NOMO-1 treated with dmso at 0.1 percent for 144 hours (cell line): ENCODE measurements at regions not wholly inside any gene's neighbourhood (a gene's known extent, or its start where the extent isn't known, plus 50 kb on each side); places are given as distances from the start of the nearest gene placed in this dataset.

Source experiments
- DNase-seq: peaks from one replicate; lab custom pipeline; 2025; ENCODE audit not compliant: unreplicated experiment; lab: John Stamatoyannopoulos, UW

DNA sequence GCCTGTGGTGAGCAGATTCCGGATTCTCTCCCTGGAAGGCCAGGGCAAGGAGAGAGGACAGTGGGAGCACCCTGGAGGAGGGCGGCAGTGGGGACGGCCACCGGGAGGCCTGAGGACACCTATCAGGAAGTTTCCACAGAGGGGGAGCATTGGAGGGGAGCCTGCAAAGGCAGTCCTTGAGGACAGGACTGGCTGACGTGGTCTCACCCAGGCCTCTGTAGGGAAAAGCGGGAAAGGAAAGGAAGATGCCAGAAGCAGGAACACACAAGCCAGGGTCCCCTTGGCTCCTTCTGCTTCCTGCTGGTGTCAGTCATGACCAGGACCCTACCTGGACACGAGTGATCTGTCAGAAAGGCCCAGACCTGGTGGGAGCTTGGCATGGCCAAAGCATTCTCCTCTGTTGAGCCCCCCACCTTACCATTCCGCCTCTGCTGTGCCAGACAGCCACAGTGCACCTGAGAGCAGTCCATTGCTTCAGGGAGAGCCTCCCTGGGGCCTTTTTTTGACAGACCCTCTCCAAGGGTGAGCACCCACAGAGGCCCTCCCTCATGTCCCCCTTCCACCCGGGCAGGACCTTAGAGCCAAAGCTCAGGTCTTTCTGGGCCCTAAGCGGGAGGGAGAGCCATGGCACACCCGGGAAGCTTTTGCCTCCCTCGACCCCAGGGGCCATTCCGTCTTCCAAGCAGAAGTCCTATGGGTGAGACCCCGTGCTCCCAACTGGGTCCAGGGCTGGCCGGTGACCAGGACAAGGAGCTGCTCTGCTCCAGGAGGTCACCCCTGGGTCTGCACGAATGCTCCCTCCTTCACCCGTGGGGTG is 333.1 kb downstream of the DYSF start:
- DNase-seq: no peak

DNA sequence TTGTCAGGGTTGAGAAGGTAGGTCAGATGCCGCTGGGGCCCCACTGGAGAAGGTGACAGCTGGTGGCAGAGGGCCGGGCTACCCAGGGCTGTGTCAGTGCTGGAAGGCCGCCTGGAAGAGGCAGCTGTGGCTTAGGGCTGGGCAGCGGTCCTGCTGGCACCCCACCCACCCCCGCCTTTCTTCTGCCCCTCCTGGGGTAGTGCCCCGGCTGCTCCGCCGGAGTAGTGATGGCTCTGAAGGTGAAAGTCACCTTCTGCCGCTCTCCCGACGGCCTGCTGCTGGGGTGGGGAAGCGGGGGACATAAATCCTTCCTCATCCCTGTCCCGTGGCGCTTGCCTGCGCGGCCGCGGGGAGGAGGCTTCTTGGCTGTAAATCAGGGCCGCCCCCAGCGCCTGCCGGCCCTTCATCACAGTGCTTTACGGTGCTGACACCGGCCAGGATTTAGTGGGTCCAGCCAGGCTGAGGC is 332.2 kb downstream of the DYSF start:
- DNase-seq: no peak

DNA sequence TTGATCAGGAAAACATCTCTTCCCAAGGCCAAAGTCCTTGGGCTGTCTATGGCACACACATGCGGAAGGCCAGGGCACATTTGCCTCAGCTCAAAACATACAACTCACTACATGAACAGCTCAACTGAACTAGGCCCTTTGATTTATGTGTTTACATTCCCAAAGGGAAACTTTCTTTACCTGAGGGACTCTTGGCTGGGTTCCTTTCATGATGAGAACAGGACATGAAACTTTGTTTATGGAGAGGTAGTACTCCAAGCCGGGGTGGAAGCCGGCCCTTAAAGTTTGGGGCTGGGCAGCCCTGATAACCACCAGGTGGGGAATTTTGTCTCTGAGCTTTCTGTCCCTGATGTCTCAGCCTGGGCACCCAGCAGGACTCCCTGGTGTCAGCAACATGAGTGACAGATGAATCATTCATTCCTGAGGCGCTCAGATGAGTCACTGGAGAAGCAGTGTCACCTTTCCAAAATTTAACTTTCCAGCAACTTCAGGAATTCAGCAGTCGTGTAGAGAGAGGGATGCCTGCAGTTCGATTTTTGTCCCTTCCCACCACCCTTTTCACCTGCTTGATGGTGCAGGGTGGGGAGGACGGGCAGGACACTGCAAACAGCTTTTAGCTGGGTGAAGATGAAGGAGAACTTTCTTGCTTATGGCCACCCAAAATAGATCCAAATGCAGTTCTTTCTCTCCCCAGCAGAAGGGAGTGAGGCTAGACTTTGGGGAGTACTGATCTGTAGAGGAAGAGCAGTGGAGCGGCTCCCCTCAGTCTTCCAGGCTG is 331.6 kb downstream of the DYSF start:
- DNase-seq: no peak

DNA sequence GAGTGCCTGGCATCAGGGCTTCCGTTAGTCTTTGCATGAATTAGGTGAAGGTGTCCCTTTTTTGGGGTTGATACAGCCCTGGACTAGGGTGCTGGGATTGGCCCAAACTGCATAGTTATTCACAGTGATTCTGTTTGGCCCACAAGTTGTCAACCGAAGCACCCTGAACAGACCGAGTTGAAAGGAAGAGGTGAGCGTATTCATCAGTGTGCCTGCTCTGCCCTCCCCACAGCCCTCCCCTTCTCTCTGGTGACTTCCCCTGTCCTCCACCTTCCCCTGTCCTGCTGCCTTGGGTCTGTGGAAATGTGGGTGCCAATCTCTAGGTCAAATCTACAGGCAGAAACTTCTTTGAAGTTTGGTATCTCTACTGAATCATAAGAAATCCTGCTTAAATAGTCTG is 330.5 kb downstream of the DYSF start:
- DNase-seq: no peak

DNA sequence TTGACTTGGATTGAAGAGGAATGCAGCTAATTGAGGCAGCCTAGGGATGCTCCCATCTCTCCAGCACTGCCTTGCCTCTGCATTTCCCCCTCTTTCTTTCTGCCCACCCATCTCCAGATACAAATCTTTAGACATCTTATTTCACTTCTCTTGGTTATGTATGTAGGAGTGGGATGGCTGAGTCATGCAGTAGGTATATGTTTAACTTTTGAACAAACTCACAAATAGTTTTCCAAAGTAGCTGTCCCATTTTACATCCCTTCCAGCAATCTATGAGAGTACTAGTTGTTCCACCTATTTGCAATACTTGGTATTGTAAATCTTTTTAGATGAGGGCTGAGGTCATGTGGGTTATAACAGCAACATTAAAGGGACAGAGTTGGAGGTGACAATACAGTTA is 329.9 kb downstream of the DYSF start:
- DNase-seq: no peak

DNA sequence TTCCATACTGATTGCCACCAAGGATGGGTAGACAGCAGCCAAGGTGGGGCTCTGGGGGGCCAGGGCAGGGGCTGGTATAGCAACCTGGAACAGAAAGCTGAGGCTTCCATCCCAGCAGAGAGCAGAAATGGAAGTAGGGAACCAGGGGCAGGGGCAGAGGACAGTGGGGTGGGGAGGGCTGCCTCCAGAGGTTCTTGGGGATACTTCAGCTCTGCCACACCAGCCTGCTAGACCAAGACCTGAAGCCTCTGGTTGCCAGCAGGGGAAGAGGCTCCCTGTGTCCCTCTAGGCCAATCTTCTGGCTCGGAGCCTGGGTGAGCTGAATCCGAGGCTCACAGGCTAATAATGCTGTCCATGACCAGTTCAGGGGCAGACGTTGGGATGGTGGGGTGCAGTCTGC is 329.0 kb downstream of the DYSF start:
- no peak for DNase-seq

DNA sequence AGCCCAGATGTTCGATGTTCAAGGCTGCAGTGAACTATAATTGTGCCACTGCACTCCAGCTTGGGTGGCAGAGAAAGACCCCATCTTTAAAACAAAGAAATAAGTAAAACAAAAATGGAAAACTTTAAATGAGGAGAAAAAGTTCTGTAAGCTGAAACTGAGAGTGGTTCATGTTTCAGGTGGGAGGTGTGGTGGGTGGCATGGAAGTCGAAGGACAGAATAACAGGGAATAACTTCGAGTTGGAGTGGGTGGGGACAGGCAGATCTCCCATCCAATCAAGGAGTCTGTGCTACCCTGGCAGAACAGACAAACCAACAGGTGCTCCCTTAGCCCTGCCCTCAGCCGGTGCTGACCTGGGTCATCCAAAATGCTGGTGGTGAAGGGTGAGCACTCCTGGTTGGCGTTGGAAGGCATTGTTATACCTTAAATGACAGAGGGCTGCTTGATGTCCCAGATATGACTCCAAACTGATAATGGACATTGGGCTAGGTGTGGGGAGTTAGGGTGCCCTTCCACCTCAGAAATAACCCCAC is 328.4 kb downstream of the DYSF start:
- DNase-seq: no peak

DNA sequence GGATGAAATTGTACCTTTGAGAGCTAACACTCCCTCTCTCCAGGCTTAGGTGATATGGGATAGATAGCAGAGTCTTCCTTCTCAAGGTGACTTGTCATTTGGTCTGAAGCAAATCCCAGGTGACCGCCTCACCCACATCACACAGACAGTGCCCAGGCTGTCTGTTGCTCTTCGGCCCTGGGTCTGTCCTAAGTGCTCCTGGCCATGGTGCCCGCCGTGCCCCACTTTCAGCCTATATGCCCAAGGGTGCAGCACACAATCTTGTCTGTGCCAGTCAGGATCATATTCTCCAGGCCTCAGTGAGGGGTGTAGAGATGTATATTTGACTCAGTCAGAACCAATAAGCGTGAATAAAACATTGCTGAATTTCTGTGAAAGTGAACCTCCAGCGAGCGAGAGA is 326.8 kb downstream of the DYSF start:
- no peak for DNase-seq

DNA sequence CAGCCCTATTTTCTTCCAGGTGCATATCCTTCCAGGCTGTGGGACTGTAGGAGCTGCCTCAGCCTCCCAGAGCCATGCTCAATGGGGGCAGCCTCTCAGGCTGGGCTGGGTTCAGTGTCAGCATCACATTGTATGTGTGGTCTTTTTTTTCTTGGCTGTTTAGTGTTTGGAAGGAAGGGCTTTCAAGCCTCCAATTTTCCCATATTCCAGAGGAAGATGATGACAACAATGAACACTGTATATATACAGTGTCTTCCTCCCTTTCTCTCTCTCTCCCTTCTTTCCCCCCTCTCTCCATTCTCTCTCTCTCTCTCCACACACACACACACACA is 326.4 kb downstream of the DYSF start:
- no peak for DNase-seq

DNA sequence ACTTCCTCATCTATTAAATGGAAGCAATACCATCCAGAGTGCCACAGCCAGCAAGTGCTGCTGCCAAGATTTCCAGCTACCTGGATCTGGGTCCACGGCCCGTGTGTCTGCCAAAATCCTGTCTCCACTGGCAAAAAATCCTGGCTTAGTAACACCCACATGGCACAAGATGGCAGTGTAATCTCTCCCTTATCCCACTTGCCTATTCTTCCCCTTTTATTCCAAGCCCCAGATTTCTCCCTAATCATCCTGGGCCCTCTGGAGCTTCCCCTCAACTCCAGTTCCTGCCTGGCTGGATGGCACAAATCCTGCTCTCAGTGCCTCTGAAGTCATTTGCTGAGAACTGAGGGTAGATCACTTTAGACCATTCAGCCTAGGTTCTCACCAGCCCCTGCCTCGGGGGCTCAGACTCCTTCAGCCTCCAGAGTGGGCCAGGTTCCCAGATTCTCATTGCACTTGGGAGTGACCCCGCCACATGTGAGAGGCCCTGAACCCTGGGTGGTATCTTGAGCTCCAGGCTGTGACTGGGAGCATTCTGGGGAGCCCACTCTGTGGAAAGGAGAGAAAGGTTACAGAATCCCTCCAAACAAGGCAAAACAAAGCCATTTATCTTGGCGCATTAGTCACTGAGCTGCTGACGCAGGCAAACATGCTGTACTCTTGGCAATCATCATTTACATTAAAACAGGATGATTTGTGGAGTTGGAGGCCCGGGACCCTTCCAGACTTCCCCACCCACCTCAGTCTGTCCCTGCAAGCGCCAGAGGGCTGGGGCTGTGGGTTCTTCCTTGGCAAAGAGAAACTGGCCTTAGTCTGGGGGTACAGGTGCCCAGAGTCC is 325.8 kb downstream of the DYSF start:
- no peak for DNase-seq

DNA sequence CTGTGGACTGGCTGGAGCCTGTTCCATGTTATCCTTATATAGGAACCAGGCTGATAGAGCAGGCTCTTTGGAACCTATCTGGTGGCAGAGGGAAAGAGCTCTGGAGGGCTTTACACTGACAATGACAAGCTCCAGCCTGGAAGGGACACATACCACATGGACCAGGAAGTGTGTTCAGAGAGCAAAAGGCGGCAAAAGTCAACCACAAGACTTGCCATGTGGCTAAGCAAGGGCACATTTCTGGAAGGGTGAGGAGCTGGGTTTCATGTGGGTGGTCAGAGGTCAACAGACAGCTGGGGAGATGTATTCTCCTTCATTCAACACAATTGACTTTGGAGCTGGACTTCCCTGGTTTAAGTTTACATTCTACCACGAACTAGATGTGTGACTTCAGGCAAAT is 325.2 kb downstream of the DYSF start:
- no peak for DNase-seq

DNA sequence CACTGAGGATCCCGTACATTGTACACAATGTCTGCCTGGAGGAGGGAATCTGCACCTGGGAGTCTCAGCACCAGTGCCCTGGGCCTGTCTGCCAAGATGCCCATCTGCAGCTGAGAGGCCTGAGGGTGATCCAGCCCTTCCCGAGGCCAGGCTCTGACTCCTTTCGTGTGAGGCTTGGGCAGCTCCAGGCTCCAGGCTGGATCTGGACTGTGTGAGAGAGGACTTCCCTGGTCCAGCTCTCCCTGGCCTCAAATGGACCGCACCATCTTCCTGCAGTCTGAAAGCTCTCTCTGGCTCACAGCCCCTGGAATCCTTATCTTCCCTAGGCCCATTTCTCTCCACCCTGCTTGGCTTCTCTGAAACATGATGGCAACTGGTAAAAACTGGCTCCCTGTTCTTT is 324.6 kb downstream of the DYSF start:
- DNase-seq: no peak

DNA sequence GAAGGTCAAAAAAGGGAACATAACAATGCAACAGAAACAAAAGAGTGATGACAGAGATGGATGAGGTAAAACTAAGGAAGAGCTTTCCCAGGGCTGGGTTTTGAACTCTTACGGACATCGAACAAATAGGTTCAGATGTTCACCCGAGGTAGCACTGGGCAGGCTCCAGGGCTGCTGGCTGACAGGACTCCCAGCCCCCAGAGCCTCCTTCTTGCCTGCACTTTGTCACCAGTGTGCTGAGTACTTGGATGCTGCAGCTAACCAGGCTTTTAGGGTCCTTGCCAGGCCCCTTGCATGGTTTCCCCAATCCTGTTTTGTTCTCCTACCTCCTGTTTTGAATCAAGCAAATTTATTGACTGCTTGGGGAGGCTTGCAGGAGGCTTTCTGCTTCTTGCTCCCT is 322.9 kb downstream of the DYSF start:
- no peak for DNase-seq

DNA sequence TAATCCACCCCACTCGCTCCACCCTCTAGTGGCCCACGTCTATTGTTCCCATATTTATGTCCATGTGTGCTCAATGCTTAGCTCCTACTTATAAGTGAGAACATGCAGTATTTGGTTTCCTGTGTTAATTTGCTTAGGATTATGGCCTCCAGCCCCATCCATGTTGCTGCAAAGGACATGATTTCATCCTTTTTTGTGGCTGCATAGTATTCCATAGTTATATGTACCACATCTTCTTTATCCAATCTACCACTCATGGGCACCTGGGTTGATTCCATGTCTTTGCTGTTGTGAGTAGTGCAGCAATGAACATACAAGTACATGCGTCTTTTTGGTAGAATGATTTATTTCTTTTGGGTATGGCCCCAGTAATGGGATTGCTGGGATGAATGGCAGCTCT is 319.9 kb downstream of the DYSF start:
- no peak for DNase-seq

DNA sequence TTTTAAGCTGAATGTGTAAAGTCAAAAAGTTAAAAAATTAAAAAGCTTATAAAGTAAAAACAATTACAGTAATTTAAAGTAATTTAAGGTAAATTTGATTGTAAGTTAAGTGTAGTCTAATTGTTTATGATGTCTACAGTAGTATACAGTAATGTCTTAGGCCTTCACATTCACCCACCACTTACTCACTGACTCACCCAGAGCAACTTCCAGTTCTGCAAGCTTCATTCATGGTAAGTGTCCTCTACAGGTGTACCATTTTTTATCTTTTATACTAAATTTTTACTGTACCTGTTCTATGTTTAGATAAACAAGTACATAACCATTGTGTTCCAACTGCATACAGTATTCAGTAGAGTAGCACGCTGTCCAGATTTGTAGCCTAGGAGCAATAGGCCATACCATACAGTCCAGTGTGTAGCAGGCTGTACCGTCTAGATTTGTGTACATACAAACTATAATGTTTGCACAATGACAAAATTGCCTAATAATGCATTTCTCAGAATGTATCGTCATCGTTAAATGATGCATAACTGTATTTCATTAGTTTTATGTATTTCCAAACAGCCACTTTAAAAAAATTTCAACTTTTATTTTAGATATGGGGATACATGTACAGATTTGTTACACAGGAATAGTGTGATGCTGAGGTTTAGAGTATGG is 319.3 kb downstream of the DYSF start:
- DNase-seq: no peak

DNA sequence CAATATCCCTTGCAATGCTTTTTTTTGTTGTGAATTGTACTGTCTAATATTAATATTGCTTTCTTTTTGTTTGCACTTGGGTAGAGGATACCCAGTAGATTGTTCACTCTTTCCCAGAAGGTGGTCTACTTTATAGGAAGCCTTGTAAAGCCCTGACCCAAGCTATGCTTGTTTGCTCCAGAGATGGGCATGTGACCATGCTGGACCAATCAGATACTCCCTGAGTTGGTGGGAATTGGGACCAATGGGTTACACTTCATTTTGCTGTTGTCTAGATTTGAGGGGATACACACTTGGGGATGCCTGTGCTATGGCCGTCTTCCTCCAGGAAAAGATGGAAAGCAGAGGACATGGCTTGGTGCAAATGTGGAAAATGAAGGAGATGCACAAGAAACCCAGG is 314.3 kb downstream of the DYSF start:
- no peak for DNase-seq

DNA sequence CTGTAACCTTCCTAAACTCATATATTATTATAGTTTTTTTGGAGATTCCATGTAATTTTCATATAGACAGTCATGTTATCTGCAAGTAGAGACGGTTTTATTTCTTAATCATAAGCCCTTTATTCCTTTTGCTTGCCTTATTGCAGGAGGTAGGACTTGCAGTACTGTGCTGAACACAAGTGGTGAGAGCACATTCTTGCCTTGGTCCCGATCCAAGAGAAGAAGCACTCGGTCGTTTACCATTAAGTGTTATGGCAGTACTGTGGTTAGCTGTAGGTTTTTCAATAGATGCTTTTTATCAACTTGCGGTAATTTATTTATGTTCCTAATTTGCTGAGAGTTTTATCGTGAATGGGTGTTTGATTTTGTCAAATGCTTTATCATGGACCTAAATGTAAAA is 305.7 kb downstream of the DYSF start:
- no peak for DNase-seq

DNA sequence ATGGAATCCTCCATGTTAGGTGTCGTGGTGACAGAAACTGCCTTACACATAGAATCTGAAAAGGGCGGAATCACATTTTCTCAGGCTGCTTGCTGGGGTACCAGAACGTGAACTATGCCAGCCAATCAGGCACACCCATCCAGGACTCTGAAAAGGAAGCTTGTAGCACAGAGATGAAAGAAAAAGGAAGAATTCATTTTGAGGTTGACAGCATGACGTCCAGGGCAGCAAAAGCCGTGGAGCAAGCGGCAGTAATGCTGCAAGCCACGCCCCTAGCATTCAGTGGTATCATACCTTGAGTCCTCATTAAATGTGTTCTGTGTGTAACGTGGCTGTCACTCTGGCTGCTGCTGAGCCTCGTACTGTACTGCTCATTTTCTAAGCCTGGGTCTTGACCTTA is 304.0 kb downstream of the DYSF start:
- no peak for DNase-seq

DNA sequence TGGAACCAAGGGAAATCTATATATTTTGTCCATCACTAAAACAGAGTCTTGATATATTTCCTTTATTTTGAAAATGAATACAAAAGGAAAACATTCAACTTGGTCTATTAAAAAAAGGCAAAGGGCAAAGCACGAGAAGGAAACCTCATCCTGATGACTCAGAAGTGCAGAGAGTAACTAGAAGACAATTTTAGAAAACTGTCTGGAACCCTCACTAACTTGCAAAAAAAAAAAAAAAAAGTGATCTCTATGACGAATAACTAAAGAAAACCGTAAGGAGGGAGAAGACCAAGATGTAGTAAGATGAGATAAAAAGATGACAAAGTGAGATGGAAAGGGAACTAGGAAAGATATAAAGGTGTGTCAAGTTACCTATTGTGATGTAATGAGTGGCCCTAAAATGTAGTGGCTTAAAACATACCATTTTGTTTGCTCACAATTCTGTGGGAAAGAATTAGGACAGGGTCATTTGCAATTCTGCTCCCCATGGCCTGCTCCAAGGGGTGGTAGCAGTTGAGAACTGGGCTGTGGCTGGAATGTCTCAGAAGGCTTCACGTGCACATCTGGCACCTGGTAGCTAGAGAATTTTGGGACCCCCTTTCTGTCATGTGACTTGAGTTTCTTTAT is 303.0 kb downstream of the DYSF start:
- no peak for DNase-seq

DNA sequence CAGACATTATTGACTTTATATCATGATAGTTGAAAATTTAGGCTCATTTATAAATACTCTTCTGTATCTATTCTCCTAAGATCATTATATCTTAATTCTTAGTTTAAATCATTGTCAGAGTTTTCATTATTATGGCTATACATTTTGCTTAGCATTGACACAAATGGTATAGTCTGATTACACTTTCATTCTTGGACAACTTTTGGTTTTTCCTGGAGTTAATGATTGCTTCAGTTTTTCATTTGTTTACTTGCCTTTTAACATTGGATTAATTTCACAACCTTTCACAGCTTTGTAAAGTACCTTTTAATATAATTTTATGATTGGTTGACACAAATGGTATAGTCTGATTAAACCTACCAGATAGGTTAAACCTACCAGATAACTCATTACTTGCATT is 298.2 kb downstream of the DYSF start:
- DNase-seq: no peak
